Neuron (in vitro differentiated cells): ENCODE measurements at regions not wholly inside any gene's neighbourhood (a gene's known extent, or its start where the extent isn't known, plus 50 kb on each side); places are given as distances from the start of the nearest gene placed in this dataset.

Source experiments
- H2AFZ ChIP-seq: one replicate; pipeline ENCODE4 v1.6.1; 2013; ENCODE audit warnings: low read depth, mild to moderate bottlenecking, inconsistent platforms, low read length, moderate library complexity
- H3K27me3 ChIP-seq: one replicate; pipeline ENCODE4 v1.6.1; 2013; ENCODE audit warnings: low read length; ENCODE audit not compliant: insufficient read depth
- H3K36me3 ChIP-seq: one replicate; pipeline ENCODE4 v1.6.1; 2013; ENCODE audit warnings: low read length; ENCODE audit not compliant: insufficient read depth
- H3K4me1 ChIP-seq: one replicate; pipeline ENCODE4 v1.6.1; 2013; ENCODE audit warnings: low read length; ENCODE audit not compliant: insufficient read depth
- H3K4me3 ChIP-seq: 2 replicates; pipeline ENCODE4 v1.5.1; 2013; ENCODE audit warnings: mild to moderate bottlenecking, low read length, moderate library complexity
- H3K9me3 ChIP-seq: one replicate; pipeline ENCODE4 v1.6.1; 2013; ENCODE audit warnings: low read length

DNA sequence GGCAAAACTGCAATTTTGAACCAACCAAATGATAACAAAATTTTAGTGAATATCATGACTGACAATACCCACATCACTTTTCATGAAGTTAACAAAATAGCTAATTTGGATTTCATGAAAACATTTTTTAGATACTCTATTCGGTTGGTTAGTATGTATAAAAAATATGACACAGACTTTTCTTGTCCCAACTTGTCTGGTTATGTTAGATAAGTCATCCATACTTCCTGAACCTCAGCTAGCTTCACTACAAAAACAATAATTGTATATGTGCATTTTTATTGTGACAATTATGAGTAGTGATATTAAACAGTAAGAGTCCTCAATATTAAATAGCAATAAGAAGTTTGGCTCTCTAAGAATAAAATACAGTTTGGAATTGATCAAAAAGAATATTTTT, 408.1 kb upstream of the DSEL start:
- H3K36me3 ChIP-seq = no peaks in the 10 kb centered on the region
- no peak overlapping the region for H3K4me3 ChIP-seq
- H3K4me1 ChIP-seq = no peaks in the 10 kb centered on the region
- no peak overlapping the region for H2AFZ ChIP-seq
- no peaks in the 10 kb centered on the region for H3K27me3 ChIP-seq
- H3K9me3 ChIP-seq = no peaks in the 10 kb centered on the region

DNA sequence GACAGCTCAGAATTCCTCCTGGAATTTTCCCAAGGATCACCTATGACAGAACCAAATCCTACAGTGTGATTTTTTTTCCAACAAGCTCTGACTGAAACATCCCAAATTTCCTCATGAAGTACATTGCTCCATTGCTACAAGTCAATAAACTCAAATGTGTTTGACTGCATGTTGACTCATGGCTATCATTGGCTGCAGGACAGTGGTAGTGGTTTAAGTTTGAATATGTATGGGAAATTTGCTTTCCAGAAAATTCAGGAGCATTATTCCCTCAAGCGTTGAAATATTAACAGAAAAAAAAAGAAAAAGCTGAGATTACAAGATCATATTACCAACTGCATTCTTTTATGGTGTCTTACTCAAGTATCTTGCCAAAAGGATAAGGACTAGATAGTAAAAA, 402.8 kb upstream of the DSEL start:
- H3K36me3 ChIP-seq = no peaks in the 10 kb centered on the region
- H3K9me3 ChIP-seq = no peaks in the 10 kb centered on the region
- H3K4me1 ChIP-seq = no peaks in the 10 kb centered on the region
- H3K27me3 ChIP-seq = no peaks in the 10 kb centered on the region
- H2AFZ ChIP-seq = no peak overlapping the region
- H3K4me3 ChIP-seq = no peak overlapping the region

DNA sequence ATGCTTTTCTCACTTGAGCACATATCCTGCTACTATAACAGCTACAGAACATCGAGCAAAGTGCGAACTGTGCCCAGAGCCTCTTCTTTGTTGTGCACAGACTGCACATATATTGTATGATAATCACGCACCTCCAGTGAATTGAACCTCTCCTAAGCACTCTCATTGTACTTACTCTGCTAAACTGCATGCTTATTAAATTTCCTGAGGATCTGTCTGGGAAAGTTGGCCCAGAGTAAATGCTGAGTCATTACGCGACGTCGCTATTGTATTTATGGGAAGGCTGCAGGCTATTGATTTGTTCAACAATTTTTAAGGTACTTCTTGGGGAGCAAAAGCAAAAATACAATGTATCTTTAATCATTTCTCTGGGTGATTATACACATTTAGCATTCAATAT, 399.6 kb upstream of the DSEL start:
- H3K27me3 ChIP-seq = no peaks in the 10 kb centered on the region
- no peaks in the 10 kb centered on the region for H3K4me1 ChIP-seq
- no peaks in the 10 kb centered on the region for H3K9me3 ChIP-seq
- no peak overlapping the region for H2AFZ ChIP-seq
- no peak overlapping the region for H3K4me3 ChIP-seq
- H3K36me3 ChIP-seq = no peaks in the 10 kb centered on the region

DNA sequence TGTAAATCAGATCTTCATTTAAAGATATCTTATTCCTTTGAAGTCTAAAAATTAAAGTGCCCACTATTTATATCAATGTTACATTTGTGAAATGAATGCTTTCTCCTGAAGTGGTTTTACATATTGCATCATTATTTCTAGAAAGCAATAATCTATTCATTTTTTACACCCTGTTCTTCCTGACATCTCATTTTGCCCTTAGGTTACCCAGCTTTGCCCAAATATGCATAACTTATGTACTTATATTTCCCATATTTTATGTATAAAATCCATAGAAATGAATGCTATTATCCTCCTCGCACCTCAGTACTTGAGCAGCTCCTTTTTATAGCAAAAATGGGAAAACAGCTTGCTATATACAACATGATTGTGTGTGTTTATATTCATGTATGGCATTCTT, 396.5 kb upstream of the DSEL start:
- no peaks in the 10 kb centered on the region for H3K27me3 ChIP-seq
- H3K36me3 ChIP-seq = no peaks in the 10 kb centered on the region
- no peaks in the 10 kb centered on the region for H3K9me3 ChIP-seq
- no peak overlapping the region for H3K4me3 ChIP-seq
- H3K4me1 ChIP-seq = no peaks in the 10 kb centered on the region
- H2AFZ ChIP-seq = no peak overlapping the region

GRCh38 chr18:67901573-67901972, 385.1 kb upstream of the DSEL start:
- H3K27me3 ChIP-seq = no peaks in the 10 kb centered on the region
- peaks cover 2% of the 10 kb centered on the region for H3K4me1 ChIP-seq
- no peaks in the 10 kb centered on the region for H3K9me3 ChIP-seq
- H2AFZ ChIP-seq = no peak overlapping the region
- H3K4me3 ChIP-seq = no peak overlapping the region
- H3K36me3 ChIP-seq = no peaks in the 10 kb centered on the region

DNA sequence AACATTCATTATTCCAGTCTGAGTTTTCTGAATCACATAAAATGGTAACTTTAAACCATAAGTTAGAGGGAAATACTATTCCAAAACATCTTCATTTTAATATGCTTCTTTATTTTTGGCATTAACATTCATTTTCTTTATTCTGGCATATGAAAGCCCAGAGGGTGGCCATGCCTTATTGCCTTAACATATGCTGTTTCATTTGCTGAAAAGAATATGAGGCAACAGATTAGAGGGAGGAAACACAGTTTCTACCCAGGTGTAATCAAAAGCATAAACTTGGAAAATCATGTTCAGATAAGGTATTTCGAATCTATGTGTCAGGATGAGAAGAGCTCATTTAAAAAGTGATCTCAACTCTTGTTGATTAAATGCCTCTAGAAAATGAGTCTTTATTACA, 379.9 kb upstream of the DSEL start:
- no peak overlapping the region for H3K4me3 ChIP-seq
- peaks cover 2% of the 10 kb centered on the region for H3K4me1 ChIP-seq
- H3K9me3 ChIP-seq = no peaks in the 10 kb centered on the region
- H3K27me3 ChIP-seq = no peaks in the 10 kb centered on the region
- H2AFZ ChIP-seq = no peak overlapping the region
- H3K36me3 ChIP-seq = no peaks in the 10 kb centered on the region

- Histone ChIP-seq H3K4me3 (no peak overlapping the region), H3K27me3 (no peaks in the 10 kb centered on the region), H3K36me3 (no peaks in the 10 kb centered on the region), H3K9me3 (no peaks in the 10 kb centered on the region), H2AFZ (no peak overlapping the region), H3K4me1 (peaks cover 2% of the 10 kb centered on the region)
Measured at GRCh38 chr18:67893916-67894315, 377.4 kb upstream of the DSEL start.

DNA sequence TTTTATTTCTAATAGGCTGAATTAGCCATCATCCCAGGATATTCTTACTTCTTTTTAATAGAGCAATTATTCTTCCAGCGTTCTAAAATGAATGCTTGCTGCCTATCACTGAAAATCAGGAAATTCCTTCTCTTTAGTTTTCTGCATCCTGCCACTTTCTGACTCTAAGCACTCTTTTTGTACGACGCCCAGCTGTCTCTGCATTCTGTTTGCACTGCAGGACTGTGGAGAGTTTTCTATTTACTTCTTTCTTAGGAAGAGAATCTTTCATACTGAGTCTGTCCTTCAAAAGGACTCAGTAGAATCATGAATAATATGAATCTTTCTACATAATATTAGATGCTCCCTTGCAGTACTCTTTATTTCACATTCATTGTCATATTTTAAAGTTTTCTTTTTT, 360.4 kb upstream of the DSEL start:
- peak overlapping the region; percentile 40 for H2AFZ ChIP-seq

GRCh38 chr18:67875944-67876343, 359.4 kb upstream of the DSEL start:
- Histone ChIP-seq H3K36me3 (no peaks in the 10 kb centered on the region), H3K9me3 (no peaks in the 10 kb centered on the region)

More for the DNA sequence above, 360.4 kb upstream of the DSEL start:
- H3K4me3 ChIP-seq = peak overlapping the region; percentile 14
- H3K9me3 ChIP-seq = no peaks in the 10 kb centered on the region
- H3K27me3 ChIP-seq = no peaks in the 10 kb centered on the region
- no peaks in the 10 kb centered on the region for H3K36me3 ChIP-seq
- peaks cover 17% of the 10 kb centered on the region for H3K4me1 ChIP-seq

GRCh38 chr18:67875060-67875459, 358.5 kb upstream of the DSEL start:
- H3K27me3 ChIP-seq = no peaks in the 10 kb centered on the region
- peaks cover 17% of the 10 kb centered on the region for H3K4me1 ChIP-seq
- H3K4me3 ChIP-seq = no peak overlapping the region
- no peak overlapping the region for H2AFZ ChIP-seq
- H3K36me3 ChIP-seq = no peaks in the 10 kb centered on the region
- no peaks in the 10 kb centered on the region for H3K9me3 ChIP-seq

More at GRCh38 chr18:67875944-67876343, 359.4 kb upstream of the DSEL start:
- Histone ChIP-seq H3K4me3 (no peak overlapping the region), H2AFZ (no peak overlapping the region), H3K4me1 (peaks cover 17% of the 10 kb centered on the region), H3K27me3 (no peaks in the 10 kb centered on the region)

GRCh38 chr18:67865400-67865799, 348.9 kb upstream of the DSEL start:
- H3K36me3 ChIP-seq = no peaks in the 10 kb centered on the region
- no peaks in the 10 kb centered on the region for H3K27me3 ChIP-seq
- H3K4me1 ChIP-seq = peaks cover 13% of the 10 kb centered on the region
- no peaks in the 10 kb centered on the region for H3K9me3 ChIP-seq
- no peak overlapping the region for H3K4me3 ChIP-seq
- H2AFZ ChIP-seq = no peak overlapping the region

GRCh38 chr18:67864677-67865340, 348.3 kb upstream of the DSEL start:
- Histone ChIP-seq H3K4me3 (no peak overlapping the region), H3K36me3 (no peaks in the 10 kb centered on the region), H3K9me3 (no peaks in the 10 kb centered on the region), H3K4me1 (peaks cover 13% of the 10 kb centered on the region), H3K27me3 (no peaks in the 10 kb centered on the region), H2AFZ (peak overlapping the region; percentile 8)

GRCh38 chr18:67862069-67862468, 345.5 kb upstream of the DSEL start:
- Histone ChIP-seq H3K4me1 (peaks cover 13% of the 10 kb centered on the region), H3K4me3 (no peak overlapping the region), H3K27me3 (no peaks in the 10 kb centered on the region), H3K36me3 (no peaks in the 10 kb centered on the region), H3K9me3 (peaks cover 5% of the 10 kb centered on the region), H2AFZ (no peak overlapping the region)

GRCh38 chr18:67854340-67854739, 337.8 kb upstream of the DSEL start:
- Histone ChIP-seq H3K4me1 (no peaks in the 10 kb centered on the region), H3K9me3 (peaks cover 5% of the 10 kb centered on the region), H2AFZ (no peak overlapping the region), H3K36me3 (no peaks in the 10 kb centered on the region), H3K27me3 (no peaks in the 10 kb centered on the region), H3K4me3 (no peak overlapping the region)
